ENCODE measurements at regions not wholly inside any gene's neighbourhood (a gene's known extent, or its start where the extent isn't known, plus 50 kb on each side); places are given as distances from the start of the nearest gene placed in this dataset.

DNA sequence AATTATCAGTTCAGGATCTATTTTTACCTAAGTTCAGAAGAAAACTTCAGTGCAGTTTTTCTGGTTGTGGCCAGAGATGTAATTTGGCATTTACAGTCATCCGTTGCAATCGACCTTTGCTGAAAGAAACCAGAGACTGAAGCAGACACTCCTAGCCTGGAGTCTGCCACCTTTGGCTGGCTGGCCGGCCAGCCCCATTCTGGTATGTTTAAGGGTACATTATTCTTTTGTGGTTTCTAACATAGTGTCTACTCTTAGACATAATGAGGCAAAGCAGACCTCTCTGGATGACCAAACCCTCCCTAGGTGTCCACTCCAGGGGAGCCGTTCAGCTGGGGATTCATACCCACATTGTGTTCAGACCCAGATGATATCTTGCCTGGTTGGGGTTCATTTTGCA, 275.9 kb upstream of the TPM1 start (continued):
- TF ChIP-seq, protein P1, sequence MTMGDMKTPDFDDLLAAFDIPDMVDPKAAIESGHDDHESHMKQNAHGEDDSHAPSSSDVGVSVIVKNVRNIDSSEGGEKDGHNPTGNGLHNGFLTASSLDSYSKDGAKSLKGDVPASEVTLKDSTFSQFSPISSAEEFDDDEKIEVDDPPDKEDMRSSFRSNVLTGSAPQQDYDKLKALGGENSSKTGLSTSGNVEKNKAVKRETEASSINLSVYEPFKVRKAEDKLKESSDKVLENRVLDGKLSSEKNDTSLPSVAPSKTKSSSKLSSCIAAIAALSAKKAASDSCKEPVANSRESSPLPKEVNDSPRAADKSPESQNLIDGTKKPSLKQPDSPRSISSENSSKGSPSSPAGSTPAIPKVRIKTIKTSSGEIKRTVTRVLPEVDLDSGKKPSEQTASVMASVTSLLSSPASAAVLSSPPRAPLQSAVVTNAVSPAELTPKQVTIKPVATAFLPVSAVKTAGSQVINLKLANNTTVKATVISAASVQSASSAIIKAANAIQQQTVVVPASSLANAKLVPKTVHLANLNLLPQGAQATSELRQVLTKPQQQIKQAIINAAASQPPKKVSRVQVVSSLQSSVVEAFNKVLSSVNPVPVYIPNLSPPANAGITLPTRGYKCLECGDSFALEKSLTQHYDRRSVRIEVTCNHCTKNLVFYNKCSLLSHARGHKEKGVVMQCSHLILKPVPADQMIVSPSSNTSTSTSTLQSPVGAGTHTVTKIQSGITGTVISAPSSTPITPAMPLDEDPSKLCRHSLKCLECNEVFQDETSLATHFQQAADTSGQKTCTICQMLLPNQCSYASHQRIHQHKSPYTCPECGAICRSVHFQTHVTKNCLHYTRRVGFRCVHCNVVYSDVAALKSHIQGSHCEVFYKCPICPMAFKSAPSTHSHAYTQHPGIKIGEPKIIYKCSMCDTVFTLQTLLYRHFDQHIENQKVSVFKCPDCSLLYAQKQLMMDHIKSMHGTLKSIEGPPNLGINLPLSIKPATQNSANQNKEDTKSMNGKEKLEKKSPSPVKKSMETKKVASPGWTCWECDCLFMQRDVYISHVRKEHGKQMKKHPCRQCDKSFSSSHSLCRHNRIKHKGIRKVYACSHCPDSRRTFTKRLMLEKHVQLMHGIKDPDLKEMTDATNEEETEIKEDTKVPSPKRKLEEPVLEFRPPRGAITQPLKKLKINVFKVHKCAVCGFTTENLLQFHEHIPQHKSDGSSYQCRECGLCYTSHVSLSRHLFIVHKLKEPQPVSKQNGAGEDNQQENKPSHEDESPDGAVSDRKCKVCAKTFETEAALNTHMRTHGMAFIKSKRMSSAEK (CRISPR knock-in tag; IDR thresholded peaks at IDR 0.05; ENCODE audit: borderline replicate concordance), result no peak
- TF ChIP-seq ZNF138 (CRISPR knock-in tag; conservative IDR thresholded peaks at IDR 0.05) (no peak), SMAD4 (CRISPR knock-in tag; IDR thresholded peaks at IDR 0.05) (no peak), FOXJ3 (CRISPR knock-in tag; IDR thresholded peaks at IDR 0.05; ENCODE audit: borderline replicate concordance) (no peak)
- TF ChIP-seq, protein P2, sequence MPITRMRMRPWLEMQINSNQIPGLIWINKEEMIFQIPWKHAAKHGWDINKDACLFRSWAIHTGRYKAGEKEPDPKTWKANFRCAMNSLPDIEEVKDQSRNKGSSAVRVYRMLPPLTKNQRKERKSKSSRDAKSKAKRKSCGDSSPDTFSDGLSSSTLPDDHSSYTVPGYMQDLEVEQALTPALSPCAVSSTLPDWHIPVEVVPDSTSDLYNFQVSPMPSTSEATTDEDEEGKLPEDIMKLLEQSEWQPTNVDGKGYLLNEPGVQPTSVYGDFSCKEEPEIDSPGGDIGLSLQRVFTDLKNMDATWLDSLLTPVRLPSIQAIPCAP (CRISPR knock-in tag; IDR thresholded peaks at IDR 0.05), result no peak

DNA sequence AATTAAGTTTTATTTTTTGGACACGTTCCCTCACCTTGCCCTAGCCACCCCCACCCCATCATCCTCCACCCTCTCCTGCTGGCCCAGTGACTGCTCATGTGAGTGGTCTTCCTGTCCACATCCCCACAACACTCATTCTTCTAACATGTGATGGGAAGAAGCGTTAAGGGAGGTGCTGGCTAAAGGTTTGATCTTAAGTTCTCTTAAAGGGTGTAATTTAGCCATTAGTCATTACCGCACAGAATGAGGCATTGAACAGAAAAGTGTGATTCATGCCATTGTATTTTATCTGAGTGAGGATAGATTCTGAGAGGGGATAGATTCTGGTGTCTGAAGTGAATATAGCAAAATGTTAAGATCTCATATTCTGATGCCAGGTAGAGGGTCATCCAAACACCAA, 272.9 kb upstream of the TPM1 start:
- Mint-ChIP-seq H3K4me1 (no peaks in the 10 kb centered on the region), H3K36me3 (peaks cover 8% of the 10 kb centered on the region), H3K27me3 (ENCODE audit: low read depth) (no peaks in the 10 kb centered on the region), H3K27ac (no peak overlapping the region), H3K9me3 (0 out of 2 replicates have a peak, but pooled peaks cover 3% of the 10 kb centered on the region), H3K4me3 (no peak overlapping the region)
- no peak for TF ChIP-seq ELF4 (CRISPR knock-in tag; IDR thresholded peaks at IDR 0.05; ENCODE audit: low read depth)
- TF ChIP-seq, protein P3, sequence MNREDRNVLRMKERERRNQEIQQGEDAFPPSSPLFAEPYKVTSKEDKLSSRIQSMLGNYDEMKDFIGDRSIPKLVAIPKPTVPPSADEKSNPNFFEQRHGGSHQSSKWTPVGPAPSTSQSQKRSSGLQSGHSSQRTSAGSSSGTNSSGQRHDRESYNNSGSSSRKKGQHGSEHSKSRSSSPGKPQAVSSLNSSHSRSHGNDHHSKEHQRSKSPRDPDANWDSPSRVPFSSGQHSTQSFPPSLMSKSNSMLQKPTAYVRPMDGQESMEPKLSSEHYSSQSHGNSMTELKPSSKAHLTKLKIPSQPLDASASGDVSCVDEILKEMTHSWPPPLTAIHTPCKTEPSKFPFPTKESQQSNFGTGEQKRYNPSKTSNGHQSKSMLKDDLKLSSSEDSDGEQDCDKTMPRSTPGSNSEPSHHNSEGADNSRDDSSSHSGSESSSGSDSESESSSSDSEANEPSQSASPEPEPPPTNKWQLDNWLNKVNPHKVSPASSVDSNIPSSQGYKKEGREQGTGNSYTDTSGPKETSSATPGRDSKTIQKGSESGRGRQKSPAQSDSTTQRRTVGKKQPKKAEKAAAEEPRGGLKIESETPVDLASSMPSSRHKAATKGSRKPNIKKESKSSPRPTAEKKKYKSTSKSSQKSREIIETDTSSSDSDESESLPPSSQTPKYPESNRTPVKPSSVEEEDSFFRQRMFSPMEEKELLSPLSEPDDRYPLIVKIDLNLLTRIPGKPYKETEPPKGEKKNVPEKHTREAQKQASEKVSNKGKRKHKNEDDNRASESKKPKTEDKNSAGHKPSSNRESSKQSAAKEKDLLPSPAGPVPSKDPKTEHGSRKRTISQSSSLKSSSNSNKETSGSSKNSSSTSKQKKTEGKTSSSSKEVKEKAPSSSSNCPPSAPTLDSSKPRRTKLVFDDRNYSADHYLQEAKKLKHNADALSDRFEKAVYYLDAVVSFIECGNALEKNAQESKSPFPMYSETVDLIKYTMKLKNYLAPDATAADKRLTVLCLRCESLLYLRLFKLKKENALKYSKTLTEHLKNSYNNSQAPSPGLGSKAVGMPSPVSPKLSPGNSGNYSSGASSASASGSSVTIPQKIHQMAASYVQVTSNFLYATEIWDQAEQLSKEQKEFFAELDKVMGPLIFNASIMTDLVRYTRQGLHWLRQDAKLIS (CRISPR knock-in tag; IDR thresholded peaks at IDR 0.05; ENCODE audit: borderline replicate concordance), result no peak
- TF ChIP-seq, protein P4, sequence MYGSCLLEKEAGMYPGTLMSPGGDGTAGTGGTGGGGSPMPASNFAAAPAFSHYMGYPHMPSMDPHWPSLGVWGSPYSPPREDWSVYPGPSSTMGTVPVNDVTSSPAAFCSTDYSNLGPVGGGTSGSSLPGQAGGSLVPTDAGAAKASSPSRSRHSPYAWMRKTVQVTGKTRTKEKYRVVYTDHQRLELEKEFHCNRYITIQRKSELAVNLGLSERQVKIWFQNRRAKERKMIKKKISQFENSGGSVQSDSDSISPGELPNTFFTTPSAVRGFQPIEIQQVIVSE (CRISPR knock-in tag; IDR thresholded peaks at IDR 0.05; ENCODE audit: borderline replicate concordance), result no peak
- no peak for TF ChIP-seq NFATC4 (CRISPR knock-in tag; IDR thresholded peaks at IDR 0.05)
- TF ChIP-seq CREM (CRISPR knock-in tag; IDR thresholded peaks at IDR 0.05), result no peak
- no peak for TF ChIP-seq FOXJ3 (CRISPR knock-in tag; IDR thresholded peaks at IDR 0.05; ENCODE audit: borderline replicate concordance)
- TF ChIP-seq ZNF317 (CRISPR knock-in tag; IDR thresholded peaks at IDR 0.05; ENCODE audit: borderline replicate concordance, low read depth), result no peak
- TF ChIP-seq PRRX2 (CRISPR knock-in tag; IDR thresholded peaks at IDR 0.05), result no peak
- TF ChIP-seq, protein P5, sequence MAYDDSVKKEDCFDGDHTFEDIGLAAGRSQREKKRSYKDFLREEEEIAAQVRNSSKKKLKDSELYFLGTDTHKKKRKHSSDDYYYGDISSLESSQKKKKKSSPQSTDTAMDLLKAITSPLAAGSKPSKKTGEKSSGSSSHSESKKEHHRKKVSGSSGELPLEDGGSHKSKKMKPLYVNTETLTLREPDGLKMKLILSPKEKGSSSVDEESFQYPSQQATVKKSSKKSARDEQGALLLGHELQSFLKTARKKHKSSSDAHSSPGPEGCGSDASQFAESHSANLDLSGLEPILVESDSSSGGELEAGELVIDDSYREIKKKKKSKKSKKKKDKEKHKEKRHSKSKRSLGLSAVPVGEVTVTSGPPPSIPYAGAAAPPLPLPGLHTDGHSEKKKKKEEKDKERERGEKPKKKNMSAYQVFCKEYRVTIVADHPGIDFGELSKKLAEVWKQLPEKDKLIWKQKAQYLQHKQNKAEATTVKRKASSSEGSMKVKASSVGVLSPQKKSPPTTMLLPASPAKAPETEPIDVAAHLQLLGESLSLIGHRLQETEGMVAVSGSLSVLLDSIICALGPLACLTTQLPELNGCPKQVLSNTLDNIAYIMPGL (CRISPR knock-in tag; IDR thresholded peaks at IDR 0.05), result no peak
- TF ChIP-seq, protein P6, sequence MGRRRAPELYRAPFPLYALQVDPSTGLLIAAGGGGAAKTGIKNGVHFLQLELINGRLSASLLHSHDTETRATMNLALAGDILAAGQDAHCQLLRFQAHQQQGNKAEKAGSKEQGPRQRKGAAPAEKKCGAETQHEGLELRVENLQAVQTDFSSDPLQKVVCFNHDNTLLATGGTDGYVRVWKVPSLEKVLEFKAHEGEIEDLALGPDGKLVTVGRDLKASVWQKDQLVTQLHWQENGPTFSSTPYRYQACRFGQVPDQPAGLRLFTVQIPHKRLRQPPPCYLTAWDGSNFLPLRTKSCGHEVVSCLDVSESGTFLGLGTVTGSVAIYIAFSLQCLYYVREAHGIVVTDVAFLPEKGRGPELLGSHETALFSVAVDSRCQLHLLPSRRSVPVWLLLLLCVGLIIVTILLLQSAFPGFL (CRISPR knock-in tag; IDR thresholded peaks at IDR 0.05; ENCODE audit: borderline replicate concordance), result no peak
- TF ChIP-seq ZNF423 (CRISPR knock-in tag; IDR thresholded peaks at IDR 0.05), result no peak
- TF ChIP-seq, protein P7, sequence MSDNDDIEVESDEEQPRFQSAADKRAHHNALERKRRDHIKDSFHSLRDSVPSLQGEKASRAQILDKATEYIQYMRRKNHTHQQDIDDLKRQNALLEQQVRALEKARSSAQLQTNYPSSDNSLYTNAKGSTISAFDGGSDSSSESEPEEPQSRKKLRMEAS (CRISPR knock-in tag; IDR thresholded peaks at IDR 0.05), result no peak
- TF ChIP-seq GRHL2 (CRISPR knock-in tag; IDR thresholded peaks at IDR 0.05; ENCODE audit: insufficient replicate concordance, severe bottlenecking), result no peak
- no peak for TF ChIP-seq JUN (CRISPR knock-in tag; IDR thresholded peaks at IDR 0.05)
- no peak for TF ChIP-seq KAT7 (CRISPR knock-in tag; IDR thresholded peaks at IDR 0.05; ENCODE audit: borderline replicate concordance)
- TF ChIP-seq, protein P8, sequence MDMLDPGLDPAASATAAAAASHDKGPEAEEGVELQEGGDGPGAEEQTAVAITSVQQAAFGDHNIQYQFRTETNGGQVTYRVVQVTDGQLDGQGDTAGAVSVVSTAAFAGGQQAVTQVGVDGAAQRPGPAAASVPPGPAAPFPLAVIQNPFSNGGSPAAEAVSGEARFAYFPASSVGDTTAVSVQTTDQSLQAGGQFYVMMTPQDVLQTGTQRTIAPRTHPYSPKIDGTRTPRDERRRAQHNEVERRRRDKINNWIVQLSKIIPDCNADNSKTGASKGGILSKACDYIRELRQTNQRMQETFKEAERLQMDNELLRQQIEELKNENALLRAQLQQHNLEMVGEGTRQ (CRISPR knock-in tag; IDR thresholded peaks at IDR 0.05), result no peak
- no peak for TF ChIP-seq TEAD1 (CRISPR knock-in tag; IDR thresholded peaks at IDR 0.05)
- DNase-seq (ENCODE audit: low spot score), result no peak
- CTCF ChIA-PET, result interaction anchor here (2.3 kb wide), 1 partner anchor 27 kb away, joined by 8 read pairs; no protein-coding TSS in a partner anchor
- POLR2A ChIA-PET, result no interaction called here
- no peak for ATAC-seq
